NCI-H82 (cell line): ENCODE measurements at regions not wholly inside any gene's neighbourhood (a gene's known extent, or its start where the extent isn't known, plus 50 kb on each side); places are given as distances from the start of the nearest gene placed in this dataset.

ENCODE experiments used
- DNase-seq: peaks from one replicate; lab custom pipeline; 2025; lab: John Stamatoyannopoulos, UW

DNA sequence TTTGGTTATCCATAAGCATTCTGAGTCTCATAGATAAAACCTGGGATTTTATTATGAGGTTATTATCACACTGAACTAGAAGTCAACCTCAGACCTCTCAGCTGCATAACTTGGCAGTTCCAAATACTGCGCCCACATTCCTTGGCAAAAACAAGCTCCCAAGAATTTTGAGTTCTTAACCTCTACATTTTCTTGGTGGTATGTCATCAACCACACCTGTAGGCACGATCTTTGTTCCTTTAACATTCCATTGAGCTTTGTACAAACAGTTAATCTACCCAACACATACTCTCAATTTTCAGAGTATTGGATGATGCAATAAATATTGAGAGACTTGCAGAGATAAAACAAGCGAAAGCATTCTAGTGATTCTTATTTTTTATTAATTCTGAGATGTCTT lies 371.8 kb upstream of the PRICKLE1 start:
- no peak for DNase-seq

DNA sequence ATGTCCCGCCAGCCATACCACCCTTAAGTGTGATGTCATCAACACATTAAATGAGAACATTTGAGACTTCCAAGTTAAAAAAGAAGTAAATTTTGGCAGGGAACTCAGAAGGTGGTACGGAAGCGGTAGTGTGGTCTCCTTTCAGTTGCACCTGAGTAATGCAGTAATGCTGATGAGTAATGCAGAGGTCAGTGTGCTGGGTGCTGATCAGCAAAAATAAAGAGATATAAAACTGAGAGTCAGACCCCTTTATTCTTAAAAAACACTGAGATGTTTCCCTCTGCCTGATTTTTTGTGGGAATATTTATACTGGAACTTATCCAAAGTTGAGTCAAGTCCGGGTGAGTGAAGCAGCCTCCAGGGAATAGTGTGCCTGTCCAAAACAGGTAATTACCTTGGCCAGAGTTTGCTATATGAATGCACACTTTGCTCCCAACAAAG lies 370.6 kb upstream of the PRICKLE1 start:
- DNase-seq, result no peak

DNA sequence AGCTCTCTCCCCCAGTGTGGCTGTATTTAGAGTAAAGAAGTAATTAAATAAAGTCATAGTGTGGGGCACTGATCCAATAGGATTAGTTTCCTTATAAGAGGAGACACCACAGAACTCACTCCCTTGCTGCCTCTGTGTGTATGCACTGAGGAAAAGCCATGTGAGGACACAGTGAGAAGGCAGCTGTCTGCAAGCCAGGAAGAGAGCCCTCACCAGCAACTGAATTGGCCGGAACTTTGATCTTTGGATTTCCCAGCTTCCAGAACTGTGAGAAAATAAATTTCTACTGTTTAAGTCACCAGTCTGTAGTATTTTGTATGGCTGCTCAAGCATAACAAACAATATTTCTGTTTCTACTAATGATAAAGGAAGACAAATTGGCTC lies 368.7 kb upstream of the PRICKLE1 start:
- peak; percentile 26 for DNase-seq

DNA sequence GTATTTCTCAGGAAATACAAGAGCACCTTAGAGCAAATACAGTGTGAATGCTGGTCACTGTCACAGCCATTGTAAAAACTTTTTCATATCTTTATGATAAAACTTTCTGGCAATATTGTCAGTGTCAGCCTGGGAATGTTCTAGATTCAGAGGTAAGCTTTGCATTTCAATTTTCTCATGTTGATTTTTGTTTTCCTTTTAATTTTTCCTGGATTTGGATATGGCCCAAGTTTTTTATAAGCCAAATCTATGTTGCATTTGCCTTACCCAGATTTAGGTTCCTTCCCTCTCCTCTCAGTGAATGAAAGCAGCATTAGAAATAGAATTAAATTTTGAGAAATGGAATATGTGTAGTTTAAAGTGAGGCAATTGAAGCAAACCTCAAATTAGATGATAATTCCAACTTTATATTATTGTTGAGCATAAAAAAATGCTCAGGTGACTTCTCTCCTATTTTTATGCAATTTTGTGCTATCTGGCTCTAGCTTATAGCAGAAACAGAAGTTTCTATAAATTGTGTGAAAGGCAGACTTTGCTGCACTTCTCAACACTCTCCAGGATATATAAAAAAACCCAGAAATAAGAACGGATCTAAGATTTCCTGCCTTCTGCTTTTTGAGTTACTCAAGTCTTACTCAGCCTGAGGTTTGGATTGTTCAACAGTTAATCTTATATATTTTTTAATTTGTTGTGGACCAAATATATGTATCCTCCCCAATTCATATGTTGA lies 368.2 kb upstream of the PRICKLE1 start:
- DNase-seq, result no peak

DNA sequence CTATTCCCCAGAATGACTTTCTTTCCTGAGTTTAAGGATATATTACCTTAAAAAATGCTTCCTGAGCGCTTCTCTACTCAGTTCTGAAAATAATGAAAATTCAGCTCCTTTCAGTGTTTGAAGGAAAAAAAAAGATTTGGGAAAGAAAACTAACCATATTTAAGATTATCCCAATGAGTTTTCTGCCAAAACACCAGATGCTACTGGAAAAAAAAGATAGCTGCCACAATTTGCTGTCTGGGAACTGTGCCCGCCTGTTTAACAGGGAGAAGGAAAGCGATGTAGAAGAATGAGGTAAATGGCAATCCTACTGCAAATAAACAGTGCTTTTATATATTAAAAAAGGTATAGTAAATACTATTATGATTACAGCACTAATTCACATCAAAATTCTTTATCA lies 367.6 kb upstream of the PRICKLE1 start:
- DNase-seq, result no peak

DNA sequence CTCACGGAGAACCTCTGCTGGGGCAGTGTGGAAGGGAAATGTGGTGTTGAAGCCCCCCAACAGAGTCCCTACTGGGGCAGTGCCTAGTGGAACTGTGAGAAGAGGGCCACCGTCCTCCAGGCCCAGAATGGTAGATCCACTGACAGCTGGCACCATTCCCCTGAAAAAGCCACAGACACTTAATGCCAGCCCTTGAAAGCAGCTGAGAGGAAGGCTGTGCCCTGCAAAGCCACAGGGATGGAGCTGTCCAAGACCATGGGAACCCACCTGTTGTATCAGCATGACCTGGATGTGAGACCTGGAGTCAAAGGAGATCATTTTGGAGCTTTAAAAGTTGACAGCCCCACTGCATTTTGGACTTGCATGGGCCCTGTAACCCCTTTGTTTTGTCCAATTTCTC lies 363.5 kb upstream of the PRICKLE1 start:
- DNase-seq, result no peak

DNA sequence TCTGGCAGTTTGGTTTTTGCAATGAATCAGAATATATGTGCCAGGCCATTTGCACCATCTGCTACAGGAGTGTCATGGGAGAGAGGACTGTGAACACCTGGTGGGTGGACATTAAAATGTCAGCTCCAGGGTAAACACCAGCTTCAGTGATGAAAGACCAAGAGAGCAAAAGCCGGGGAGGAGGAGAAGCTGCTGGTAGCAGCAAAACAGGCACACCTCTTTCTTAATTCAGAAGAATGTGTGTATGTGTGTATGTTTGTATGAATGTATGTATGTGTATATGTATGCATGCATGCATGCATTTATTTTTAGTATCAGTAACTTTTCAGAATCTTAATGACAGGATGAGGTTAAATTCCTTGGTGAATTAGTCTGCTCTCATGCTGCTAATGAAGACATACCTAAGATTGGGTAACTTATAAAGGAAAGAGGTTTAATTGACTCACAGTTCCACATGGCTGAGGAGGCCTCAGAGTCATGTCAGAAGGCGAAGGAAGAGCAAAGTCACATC lies 357.4 kb upstream of the PRICKLE1 start:
- DNase-seq, result peak; percentile 6

DNA sequence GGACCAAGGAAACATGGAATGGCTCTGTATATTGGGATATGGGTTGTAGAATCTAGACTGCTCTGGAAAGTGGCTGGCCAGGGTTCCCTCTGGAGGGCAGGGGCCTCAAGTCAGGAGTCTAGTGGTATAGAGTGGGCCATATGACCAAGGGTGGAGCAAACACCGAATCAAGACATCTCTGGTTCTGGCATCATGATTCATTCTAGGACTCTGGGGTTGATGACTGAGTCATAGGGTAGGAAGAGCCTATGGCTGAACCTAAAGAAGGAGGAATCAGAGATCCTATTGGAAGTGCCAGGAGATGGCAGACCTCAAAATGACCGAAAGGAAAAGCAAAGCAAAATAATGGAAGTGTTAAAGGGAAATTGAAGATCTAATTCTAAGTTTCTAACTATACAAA lies 356.4 kb upstream of the PRICKLE1 start:
- no peak for DNase-seq

- no peak for DNase-seq
Measured at GRCh38 chr12:42944516-42944915, 355.0 kb upstream of the PRICKLE1 start.

GRCh38 chr12:42936991-42937390 lies 347.4 kb upstream of the PRICKLE1 start:
- DNase-seq, result no peak

DNA sequence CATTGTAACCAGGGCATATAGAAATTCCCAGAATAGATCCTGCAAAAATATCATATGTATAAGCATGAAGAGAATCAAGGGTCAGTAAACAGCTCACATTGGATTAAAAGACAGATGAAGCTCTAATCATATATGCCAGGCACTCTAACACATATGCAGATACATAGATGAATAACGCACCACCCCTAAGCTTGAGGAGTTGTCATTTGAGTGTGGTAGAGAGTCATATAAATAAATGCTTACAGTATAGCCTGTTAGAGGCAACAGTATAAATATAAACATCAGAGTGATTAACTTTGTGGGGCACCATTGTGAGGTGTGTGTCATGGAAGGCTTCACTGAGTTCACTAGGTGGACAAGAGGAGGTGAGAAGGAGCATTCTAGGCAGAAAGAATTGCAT lies 346.7 kb upstream of the PRICKLE1 start:
- no peak for DNase-seq

DNA sequence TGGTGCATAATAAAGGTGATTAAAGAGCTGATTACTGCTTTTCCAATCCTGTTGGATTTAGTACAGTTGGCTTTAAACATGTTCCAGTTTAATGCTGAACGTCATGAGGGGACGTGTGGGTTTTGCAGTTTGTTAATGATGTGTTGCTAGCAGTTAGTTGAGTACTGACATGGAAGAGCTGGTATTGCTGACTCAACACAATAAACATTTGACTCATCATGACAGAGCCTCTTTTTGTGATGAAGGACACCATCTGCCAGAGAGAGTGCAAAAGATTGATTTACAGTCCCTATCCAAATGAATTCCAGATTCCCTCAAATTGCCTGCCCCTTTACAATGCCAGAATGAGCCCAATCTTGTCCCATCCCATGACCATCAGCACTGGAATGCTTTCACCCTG lies 346.2 kb upstream of the PRICKLE1 start:
- DNase-seq, result no peak

GRCh38 chr12:42935090-42935489 lies 345.5 kb upstream of the PRICKLE1 start:
- DNase-seq, result no peak

DNA sequence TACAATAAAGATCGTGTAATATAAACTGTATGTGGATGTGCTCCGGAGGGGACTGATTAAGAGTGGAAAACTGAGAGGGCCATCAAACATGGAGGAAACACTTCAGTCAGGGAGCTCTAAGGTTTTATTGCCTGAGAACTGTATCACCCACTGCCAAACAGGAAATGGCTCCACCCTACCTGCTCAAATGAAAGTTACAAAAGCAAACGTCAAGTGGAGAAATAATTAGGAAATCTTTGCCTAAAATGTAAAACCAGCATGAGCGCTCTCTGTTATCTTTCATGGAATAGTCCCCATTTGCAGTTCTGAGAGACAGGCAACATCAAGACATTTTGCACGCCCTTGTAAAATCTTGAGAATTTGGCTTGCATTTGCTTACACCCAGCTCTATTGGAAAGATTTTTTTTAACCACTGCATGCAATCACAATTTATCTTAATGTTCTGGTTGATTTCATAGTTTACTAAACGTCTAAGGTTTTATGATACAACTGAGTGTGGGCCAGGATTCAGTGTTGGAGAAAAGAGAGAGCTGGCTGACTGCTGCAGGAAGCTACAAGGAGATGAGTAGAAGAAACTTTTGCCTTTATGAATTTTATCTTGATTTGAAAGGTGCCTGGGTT lies 344.0 kb upstream of the PRICKLE1 start:
- no peak for DNase-seq

- no peak for DNase-seq
Measured at GRCh38 chr12:42932936-42933335, 343.4 kb upstream of the PRICKLE1 start.

DNA sequence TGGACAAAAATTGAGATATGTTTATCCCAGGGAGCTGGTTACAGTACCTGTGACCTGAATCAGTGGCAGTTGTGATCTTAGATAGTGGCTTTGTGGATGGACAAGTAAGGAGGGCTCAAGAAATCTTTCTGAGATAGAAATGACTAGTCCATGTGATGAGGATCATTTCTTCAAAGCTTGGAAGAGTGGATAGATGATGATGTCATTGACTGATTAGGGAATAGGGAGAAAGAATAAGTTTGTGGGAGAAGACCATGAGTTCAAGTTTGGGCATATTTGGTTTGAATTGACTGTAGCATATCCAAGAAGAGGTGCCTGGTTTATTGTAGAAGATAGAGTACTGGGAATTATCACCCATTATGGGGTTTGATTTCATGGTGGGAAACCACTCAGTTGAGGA lies 336.7 kb upstream of the PRICKLE1 start:
- DNase-seq, result no peak

DNA sequence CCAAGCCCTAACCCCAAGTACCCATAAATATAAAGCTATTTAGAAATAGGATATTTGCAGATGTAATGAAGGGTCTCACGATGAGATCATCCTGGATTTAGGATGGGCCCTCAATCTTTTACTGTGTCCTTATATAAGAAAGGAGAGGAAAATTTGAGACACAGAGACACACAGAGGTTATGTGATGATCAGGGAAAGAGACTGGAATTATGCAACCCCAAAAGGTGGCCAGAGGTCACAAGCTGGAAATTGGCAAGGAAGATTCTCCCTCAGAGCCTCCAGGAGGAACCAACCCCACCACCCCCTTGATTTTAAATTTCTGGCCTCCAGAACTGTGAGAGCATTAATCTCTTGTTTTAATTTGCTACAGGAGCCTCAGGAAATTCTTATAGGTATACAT lies 334.9 kb upstream of the PRICKLE1 start:
- no peak for DNase-seq

DNA sequence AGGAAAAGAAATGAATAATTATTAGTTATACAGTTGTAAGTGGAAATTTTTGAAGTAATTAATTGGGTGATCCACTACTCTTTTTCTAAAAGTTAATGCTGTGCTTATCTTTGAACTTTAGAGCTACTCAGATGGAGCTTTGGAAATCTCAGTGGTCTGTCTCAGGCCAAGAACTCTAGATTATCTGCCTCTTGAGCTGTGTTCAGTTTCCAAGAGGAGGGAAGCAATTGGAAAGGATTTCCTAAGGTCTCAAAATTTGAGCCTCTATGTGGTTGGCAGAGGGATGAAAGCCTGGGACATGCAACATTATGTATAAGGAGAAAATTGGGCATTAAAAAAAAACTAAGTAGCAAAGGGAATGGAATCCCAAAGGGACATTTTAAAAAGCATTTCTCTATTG lies 334.0 kb upstream of the PRICKLE1 start:
- DNase-seq, result no peak

GRCh38 chr12:42923156-42923555 lies 333.6 kb upstream of the PRICKLE1 start:
- DNase-seq, result no peak

DNA sequence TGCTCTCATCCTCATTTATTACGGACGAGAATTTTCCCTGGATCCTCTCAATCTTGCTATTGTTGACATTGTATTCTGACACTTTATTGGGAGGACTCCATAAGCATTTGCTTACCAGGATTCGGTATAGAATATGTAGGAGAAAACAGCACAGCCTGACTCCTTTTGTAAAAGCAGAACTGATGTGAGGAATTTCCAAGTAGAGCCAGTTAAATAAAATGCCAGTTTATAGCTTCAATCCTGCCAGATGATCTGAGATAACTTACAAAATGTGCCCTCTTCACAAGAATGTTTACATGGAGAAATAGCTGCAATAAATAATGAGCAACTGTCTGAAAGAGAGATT lies 332.9 kb upstream of the PRICKLE1 start:
- DNase-seq, result no peak

- no peak for DNase-seq
Measured at GRCh38 chr12:42921741-42922504, 332.4 kb upstream of the PRICKLE1 start.

- no peak for DNase-seq
Measured at GRCh38 chr12:42919691-42920090, 330.1 kb upstream of the PRICKLE1 start.

- no peak for DNase-seq
Measured at GRCh38 chr12:42918443-42918842, 328.9 kb upstream of the PRICKLE1 start.
